ENCODE measurements at regions not wholly inside any gene's neighbourhood (a gene's known extent, or its start where the extent isn't known, plus 50 kb on each side); places are given as distances from the start of the nearest gene placed in this dataset.

DNA sequence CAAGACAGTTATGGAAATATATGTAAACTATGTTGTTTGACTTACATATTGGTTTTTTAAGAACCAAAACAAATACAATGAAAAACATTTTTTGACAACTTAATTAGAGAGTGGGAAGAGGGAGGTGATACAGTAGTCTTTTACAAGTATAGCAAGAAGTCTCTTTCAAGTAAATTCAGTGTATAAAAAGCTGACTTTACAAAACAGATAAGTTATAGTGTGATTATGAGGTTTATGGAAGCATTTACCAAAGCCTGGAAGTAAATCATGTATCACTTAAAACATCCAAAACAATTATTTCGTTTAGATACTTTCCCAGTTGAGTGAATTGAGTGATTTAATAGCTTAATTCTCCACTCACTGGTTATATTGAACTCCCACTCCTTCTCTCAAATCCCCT is 66.7 kb upstream of the SLC4A10 start:
- TF ChIP-seq, protein P1, sequence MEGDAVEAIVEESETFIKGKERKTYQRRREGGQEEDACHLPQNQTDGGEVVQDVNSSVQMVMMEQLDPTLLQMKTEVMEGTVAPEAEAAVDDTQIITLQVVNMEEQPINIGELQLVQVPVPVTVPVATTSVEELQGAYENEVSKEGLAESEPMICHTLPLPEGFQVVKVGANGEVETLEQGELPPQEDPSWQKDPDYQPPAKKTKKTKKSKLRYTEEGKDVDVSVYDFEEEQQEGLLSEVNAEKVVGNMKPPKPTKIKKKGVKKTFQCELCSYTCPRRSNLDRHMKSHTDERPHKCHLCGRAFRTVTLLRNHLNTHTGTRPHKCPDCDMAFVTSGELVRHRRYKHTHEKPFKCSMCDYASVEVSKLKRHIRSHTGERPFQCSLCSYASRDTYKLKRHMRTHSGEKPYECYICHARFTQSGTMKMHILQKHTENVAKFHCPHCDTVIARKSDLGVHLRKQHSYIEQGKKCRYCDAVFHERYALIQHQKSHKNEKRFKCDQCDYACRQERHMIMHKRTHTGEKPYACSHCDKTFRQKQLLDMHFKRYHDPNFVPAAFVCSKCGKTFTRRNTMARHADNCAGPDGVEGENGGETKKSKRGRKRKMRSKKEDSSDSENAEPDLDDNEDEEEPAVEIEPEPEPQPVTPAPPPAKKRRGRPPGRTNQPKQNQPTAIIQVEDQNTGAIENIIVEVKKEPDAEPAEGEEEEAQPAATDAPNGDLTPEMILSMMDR (IDR thresholded peaks at IDR 0.05; ENCODE audit: insufficient read depth, missing control alignments) = no peak
- no peak for DNase-seq (ENCODE audit: insufficient read length, low spot score)
- FAIRE-seq = no peak

DNA sequence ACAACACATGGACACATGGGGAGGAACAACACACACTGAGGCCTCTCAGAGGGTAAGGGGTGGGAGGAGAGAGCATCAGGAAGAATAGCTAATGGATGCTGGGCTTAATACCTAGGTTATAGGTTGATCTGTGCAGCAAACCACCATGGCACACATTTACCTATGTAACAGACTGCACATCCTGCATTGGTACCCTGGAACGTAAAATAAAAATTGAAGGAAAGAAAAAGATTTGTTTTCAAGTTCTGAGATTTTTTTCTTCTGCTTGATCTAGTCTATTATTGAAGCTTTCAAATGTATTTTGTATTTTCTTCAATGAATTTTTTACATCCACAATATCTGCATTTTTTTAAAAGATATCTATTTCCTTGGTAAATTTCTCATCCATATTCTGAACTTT is 59.3 kb upstream of the SLC4A10 start:
- DNase-seq (ENCODE audit: insufficient read length, low spot score) = no peak
- TF ChIP-seq, protein P1 (IDR thresholded peaks at IDR 0.05; ENCODE audit: insufficient read depth, missing control alignments) = no peak
- no peak for FAIRE-seq

- TF ChIP-seq, protein P1 (IDR thresholded peaks at IDR 0.05; ENCODE audit: insufficient read depth, missing control alignments) = no peak
- DNase-seq (ENCODE audit: insufficient read length, low spot score) = no peak
- no peak for FAIRE-seq
These were observed 54.8 kb upstream of the SLC4A10 start for GRCh38 chr2:161569401-161569800.

- FAIRE-seq = no peak
- DNase-seq (ENCODE audit: insufficient read length, low spot score) = no peak
- TF ChIP-seq, protein P1 (IDR thresholded peaks at IDR 0.05; ENCODE audit: insufficient read depth, missing control alignments) = no peak
These were observed 53.7 kb upstream of the SLC4A10 start for GRCh38 chr2:161570424-161571050.

GRCh38 chr2:161571051-161571429 is 53.2 kb upstream of the SLC4A10 start:
- TF ChIP-seq, protein P1 (IDR thresholded peaks at IDR 0.05; ENCODE audit: insufficient read depth, missing control alignments) = no peak
- no peak for FAIRE-seq
- DNase-seq (ENCODE audit: insufficient read length, low spot score) = no peak

All from D721Med (cell line).